ENCODE measurements at regions not wholly inside any gene's neighbourhood (a gene's known extent, or its start where the extent isn't known, plus 50 kb on each side); places are given as distances from the start of the nearest gene placed in this dataset.

DNA sequence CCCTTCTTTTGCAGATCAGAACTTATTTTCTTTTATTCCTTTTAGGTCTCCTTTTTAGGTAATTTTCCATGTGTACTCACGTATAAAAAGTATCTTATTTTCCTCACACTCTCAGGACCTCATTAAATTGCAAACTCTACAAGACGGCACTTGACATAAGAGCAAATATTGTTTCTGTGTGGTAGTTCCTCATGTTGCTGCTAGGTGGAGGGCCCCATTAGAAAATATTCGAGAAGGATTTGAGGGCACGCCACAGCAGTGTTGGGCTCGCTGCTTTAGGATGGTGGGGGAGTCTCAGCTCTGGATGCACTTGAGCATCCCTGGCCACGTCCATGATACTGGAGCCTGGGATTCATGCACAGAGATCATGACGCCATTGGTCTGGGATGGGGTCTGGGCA is 64.9 kb upstream of the ZFP64 start:
- ChIA-PET POLR2A (no interaction called here), CTCF (no interaction called here)
- no peak for TF ChIP-seq TCF7L2 (IDR thresholded peaks at IDR 0.05; ENCODE audit: low read depth, low read length)
- TF ChIP-seq POLR2AphosphoS5 (IDR thresholded peaks at IDR 0.05; ENCODE audit: low read depth, low read length) = no peak
- TF ChIP-seq SIN3A (IDR thresholded peaks at IDR 0.05; ENCODE audit: borderline replicate concordance, insufficient read depth, low read depth, low read length) = no peak
- TF ChIP-seq, protein P1, sequence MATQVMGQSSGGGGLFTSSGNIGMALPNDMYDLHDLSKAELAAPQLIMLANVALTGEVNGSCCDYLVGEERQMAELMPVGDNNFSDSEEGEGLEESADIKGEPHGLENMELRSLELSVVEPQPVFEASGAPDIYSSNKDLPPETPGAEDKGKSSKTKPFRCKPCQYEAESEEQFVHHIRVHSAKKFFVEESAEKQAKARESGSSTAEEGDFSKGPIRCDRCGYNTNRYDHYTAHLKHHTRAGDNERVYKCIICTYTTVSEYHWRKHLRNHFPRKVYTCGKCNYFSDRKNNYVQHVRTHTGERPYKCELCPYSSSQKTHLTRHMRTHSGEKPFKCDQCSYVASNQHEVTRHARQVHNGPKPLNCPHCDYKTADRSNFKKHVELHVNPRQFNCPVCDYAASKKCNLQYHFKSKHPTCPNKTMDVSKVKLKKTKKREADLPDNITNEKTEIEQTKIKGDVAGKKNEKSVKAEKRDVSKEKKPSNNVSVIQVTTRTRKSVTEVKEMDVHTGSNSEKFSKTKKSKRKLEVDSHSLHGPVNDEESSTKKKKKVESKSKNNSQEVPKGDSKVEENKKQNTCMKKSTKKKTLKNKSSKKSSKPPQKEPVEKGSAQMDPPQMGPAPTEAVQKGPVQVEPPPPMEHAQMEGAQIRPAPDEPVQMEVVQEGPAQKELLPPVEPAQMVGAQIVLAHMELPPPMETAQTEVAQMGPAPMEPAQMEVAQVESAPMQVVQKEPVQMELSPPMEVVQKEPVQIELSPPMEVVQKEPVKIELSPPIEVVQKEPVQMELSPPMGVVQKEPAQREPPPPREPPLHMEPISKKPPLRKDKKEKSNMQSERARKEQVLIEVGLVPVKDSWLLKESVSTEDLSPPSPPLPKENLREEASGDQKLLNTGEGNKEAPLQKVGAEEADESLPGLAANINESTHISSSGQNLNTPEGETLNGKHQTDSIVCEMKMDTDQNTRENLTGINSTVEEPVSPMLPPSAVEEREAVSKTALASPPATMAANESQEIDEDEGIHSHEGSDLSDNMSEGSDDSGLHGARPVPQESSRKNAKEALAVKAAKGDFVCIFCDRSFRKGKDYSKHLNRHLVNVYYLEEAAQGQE (IDR thresholded peaks at IDR 0.05; ENCODE audit: insufficient read depth in 1 of 2, low read depth in 2 of 2, low read length in 1 of 2) = no peak
- TF ChIP-seq, protein P2, sequence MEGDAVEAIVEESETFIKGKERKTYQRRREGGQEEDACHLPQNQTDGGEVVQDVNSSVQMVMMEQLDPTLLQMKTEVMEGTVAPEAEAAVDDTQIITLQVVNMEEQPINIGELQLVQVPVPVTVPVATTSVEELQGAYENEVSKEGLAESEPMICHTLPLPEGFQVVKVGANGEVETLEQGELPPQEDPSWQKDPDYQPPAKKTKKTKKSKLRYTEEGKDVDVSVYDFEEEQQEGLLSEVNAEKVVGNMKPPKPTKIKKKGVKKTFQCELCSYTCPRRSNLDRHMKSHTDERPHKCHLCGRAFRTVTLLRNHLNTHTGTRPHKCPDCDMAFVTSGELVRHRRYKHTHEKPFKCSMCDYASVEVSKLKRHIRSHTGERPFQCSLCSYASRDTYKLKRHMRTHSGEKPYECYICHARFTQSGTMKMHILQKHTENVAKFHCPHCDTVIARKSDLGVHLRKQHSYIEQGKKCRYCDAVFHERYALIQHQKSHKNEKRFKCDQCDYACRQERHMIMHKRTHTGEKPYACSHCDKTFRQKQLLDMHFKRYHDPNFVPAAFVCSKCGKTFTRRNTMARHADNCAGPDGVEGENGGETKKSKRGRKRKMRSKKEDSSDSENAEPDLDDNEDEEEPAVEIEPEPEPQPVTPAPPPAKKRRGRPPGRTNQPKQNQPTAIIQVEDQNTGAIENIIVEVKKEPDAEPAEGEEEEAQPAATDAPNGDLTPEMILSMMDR (IDR thresholded peaks at IDR 0.05) = no peak
- H3K27ac ChIP-seq (ENCODE audit: low read length) = no peak overlapping the region
- H3K4me1 ChIP-seq (ENCODE audit: control insufficient read depth, insufficient read depth, low read length) = no peaks in the 10 kb centered on the region
- H3K4me3 ChIP-seq (ENCODE audit: low read depth in 2 of 2, low read length in 2 of 2) = no peak overlapping the region
- no peaks in the 10 kb centered on the region for H3K36me3 ChIP-seq (ENCODE audit: control insufficient read depth, insufficient read depth, low read length)
- intact Hi-C loops (cut with micrococcal nuclease; ENCODE audit: unreplicated experiment) (no loop called here), in situ Hi-C loops (cut with HindIII; ENCODE audit: low pct_unique_long_range_greater_than_20kb, low sequenced_read_pairs) (no loop called here)
- H3K9me3 ChIP-seq (ENCODE audit: control insufficient read depth, insufficient read depth, low read depth, low read length) = no peaks in the 10 kb centered on the region
- no peak for ATAC-seq
- BruUV-seq (replicated peaks) = no TSS peak
- DNase-seq (ENCODE audit: low read depth, low spot score) = no peak
- no peaks in the 10 kb centered on the region for H3K27me3 ChIP-seq (ENCODE audit: control insufficient read depth, insufficient read depth, low read length)

DNA sequence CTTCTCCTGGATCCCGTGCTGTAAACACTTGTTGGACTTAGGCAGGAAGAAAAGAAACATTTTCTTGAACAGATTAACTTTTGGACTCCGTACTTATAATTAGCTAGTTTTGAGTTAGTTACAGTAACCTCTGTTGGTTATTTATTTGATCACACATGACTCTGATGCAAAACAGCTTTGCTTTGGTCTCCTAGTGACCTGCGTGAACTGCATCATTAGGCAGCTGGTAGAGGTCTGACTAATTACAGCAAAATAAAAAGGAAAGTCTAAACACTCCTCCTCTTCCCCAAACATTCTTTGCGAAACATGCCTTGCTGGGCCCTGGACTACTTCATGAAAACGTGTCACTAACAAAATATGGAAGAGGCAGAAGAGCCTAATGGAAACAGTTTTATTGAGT is 61.1 kb upstream of the ZFP64 start:
- POLR2A ChIA-PET = no interaction called here
- no peaks in the 10 kb centered on the region for H3K9me3 ChIP-seq (ENCODE audit: control insufficient read depth, insufficient read depth, low read depth, low read length)
- in situ Hi-C loops (cut with HindIII; ENCODE audit: low pct_unique_long_range_greater_than_20kb, low sequenced_read_pairs) = no loop called here
- H3K27me3 ChIP-seq (ENCODE audit: control insufficient read depth, insufficient read depth, low read length) = no peaks in the 10 kb centered on the region
- TF ChIP-seq SIN3A (IDR thresholded peaks at IDR 0.05; ENCODE audit: borderline replicate concordance, insufficient read depth, low read depth, low read length) = no peak
- TF ChIP-seq POLR2AphosphoS5 (IDR thresholded peaks at IDR 0.05; ENCODE audit: low read depth, low read length) = no peak
- H3K4me1 ChIP-seq (ENCODE audit: control insufficient read depth, insufficient read depth, low read length) = no peaks in the 10 kb centered on the region
- H3K4me3 ChIP-seq (ENCODE audit: low read depth in 2 of 2, low read length in 2 of 2) = no peak overlapping the region
- intact Hi-C loops (cut with micrococcal nuclease; ENCODE audit: unreplicated experiment) = no loop called here
- H3K36me3 ChIP-seq (ENCODE audit: control insufficient read depth, insufficient read depth, low read length) = no peaks in the 10 kb centered on the region
- CTCF ChIA-PET = no interaction called here
- ATAC-seq = no peak
- DNase-seq (ENCODE audit: low read depth, low spot score) = no peak
- no TSS peak for BruUV-seq (replicated peaks)
- no peak overlapping the region for H3K27ac ChIP-seq (ENCODE audit: low read length)

DNA sequence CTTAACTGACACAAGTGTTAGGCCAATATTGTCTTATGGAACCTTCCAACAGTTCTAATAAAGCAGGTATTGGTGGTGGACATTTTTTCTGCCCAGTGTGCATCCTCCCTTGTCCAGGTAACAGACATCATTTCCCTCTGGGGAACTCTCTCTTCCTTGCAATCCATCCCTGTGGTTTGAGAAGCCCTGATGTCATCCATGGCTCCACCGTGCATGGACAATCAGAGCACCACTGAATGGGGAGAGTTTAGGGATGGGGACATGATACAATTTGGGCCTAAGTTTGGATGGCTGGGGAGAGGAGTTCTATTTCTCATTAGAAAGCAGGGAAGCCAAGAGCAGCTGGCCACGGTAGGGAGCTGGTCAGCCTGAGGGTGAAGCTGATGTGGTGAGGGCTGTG is 60.2 kb upstream of the ZFP64 start:
- CTCF ChIA-PET = no interaction called here
- no peaks in the 10 kb centered on the region for H3K36me3 ChIP-seq (ENCODE audit: control insufficient read depth, insufficient read depth, low read length)
- H3K27me3 ChIP-seq (ENCODE audit: control insufficient read depth, insufficient read depth, low read length) = no peaks in the 10 kb centered on the region
- ATAC-seq (no peak), DNase-seq (ENCODE audit: low read depth, low spot score) (no peak)
- no peaks in the 10 kb centered on the region for H3K9me3 ChIP-seq (ENCODE audit: control insufficient read depth, insufficient read depth, low read depth, low read length)
- POLR2A ChIA-PET = no interaction called here
- in situ Hi-C loops (cut with HindIII; ENCODE audit: low pct_unique_long_range_greater_than_20kb, low sequenced_read_pairs) (no loop called here), intact Hi-C loops (cut with micrococcal nuclease; ENCODE audit: unreplicated experiment) (no loop called here)
- no peak overlapping the region for H3K27ac ChIP-seq (ENCODE audit: low read length)
- TF ChIP-seq, protein P2 (IDR thresholded peaks at IDR 0.05) = no peak
- TF ChIP-seq TCF7L2 (IDR thresholded peaks at IDR 0.05; ENCODE audit: low read depth, low read length) (no peak), SIN3A (IDR thresholded peaks at IDR 0.05; ENCODE audit: borderline replicate concordance, insufficient read depth, low read depth, low read length) (no peak), POLR2AphosphoS5 (IDR thresholded peaks at IDR 0.05; ENCODE audit: low read depth, low read length) (no peak)
- TF ChIP-seq, protein P1 (IDR thresholded peaks at IDR 0.05; ENCODE audit: insufficient read depth in 1 of 2, low read depth in 2 of 2, low read length in 1 of 2) = no peak
- H3K4me3 ChIP-seq (ENCODE audit: low read depth in 2 of 2, low read length in 2 of 2) = no peak overlapping the region
- H3K4me1 ChIP-seq (ENCODE audit: control insufficient read depth, insufficient read depth, low read length) = no peaks in the 10 kb centered on the region
- no TSS peak for BruUV-seq (replicated peaks)
